ENCODE measurements at regions not wholly inside any gene's neighbourhood (a gene's known extent, or its start where the extent isn't known, plus 50 kb on each side); places are given as distances from the start of the nearest gene placed in this dataset.

DNA sequence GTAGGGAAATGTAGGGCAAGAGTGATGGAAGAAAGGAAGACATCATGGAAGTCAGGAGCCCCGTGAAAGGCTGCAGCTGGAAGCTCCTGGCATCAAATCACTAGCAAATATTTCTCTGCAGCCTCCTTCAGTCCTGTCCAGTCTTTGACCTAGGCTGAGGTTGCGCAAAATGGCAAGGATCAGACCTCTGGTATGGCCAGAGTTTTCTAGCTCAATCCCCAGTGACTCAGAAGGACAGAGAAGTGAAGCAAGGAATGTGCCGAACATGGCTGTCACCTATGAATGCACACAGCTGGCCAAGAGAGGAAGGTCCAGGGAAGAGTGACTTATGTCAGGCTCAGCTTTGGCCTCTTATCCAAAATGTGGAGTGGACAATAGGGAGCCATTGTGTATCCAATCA lies 71.1 kb upstream of the PHOX2B start:
- TF ChIP-seq POLR2AphosphoS5 (IDR thresholded peaks at IDR 0.05) (no peak), CTCF (IDR thresholded peaks at IDR 0.05) (no peak), POLR2A (IDR thresholded peaks at IDR 0.05; ENCODE audit: low read depth) (no peak)
